Inflammatory macrophage (primary cell): ENCODE measurements at regions not wholly inside any gene's neighbourhood (a gene's known extent, or its start where the extent isn't known, plus 50 kb on each side); places are given as distances from the start of the nearest gene placed in this dataset.
"Not testable (repeated sequence)": the region's sequence is repeated elsewhere in the genome, so short reads cannot be mapped to it uniquely, and the experiment has no call there.

Experiments
- DNase-seq, 2 donors: peaks; one replicate each; pipeline ENCODE4 v3.0.0-alpha.2; 2020 to 2022

- no peak for DNase-seq
Measured at GRCh38 chr6:3900744-3901336, 51.7 kb downstream of the FAM50B start.

- DNase-seq: peak in 1 of 2 donors; percentile 20
Measured at GRCh38 chr6:3902871-3903648, 53.9 kb downstream of the FAM50B start.

GRCh38 chr6:3904518-3904917, 55.3 kb downstream of the FAM50B start:
- no peak for DNase-seq

- no peak for DNase-seq
Measured at GRCh38 chr6:3905945-3906845, 57.0 kb downstream of the FAM50B start.

- DNase-seq: no peak
Measured at GRCh38 chr6:3906846-3907151, 57.6 kb downstream of the FAM50B start.

- DNase-seq: no peak
Measured at GRCh38 chr6:3908223-3908622, 59.0 kb downstream of the FAM50B start.

GRCh38 chr6:3908961-3909360, 59.8 kb downstream of the FAM50B start:
- no peak for DNase-seq

- no peak for DNase-seq
Measured at GRCh38 chr6:3910106-3910663, 61.0 kb downstream of the FAM50B start.

GRCh38 chr6:3911130-3911529, 62.0 kb downstream of the FAM50B start:
- no peak for DNase-seq

GRCh38 chr6:3911614-3912336, 62.6 kb downstream of the FAM50B start:
- no peak for DNase-seq

- no peak for DNase-seq
Measured at GRCh38 chr6:3912361-3913076, 63.3 kb downstream of the FAM50B start.

- DNase-seq: no peak
Measured at GRCh38 chr6:3913077-3913957, 64.1 kb downstream of the FAM50B start.

- no peak for DNase-seq
Measured at GRCh38 chr6:3913958-3914337, 64.8 kb downstream of the FAM50B start.

- no peak for DNase-seq
Measured at GRCh38 chr6:3915076-3915791, 66.1 kb downstream of the FAM50B start.

GRCh38 chr6:3916211-3916610, 67.0 kb downstream of the FAM50B start:
- DNase-seq: no peak

GRCh38 chr6:3916749-3917148, 67.6 kb downstream of the FAM50B start:
- DNase-seq: not testable (repeated sequence)

- no peak for DNase-seq
Measured at GRCh38 chr6:3918469-3918868, 69.3 kb downstream of the FAM50B start.

GRCh38 chr6:3919130-3919628, 70.0 kb downstream of the FAM50B start:
- no peak for DNase-seq

GRCh38 chr6:3919849-3920248, 70.7 kb downstream of the FAM50B start:
- no peak for DNase-seq

GRCh38 chr6:3920321-3920720, 71.1 kb downstream of the FAM50B start:
- DNase-seq: no peak
